A549 (cell line): ENCODE measurements at regions not wholly inside any gene's neighbourhood (a gene's known extent, or its start where the extent isn't known, plus 50 kb on each side); places are given as distances from the start of the nearest gene placed in this dataset.

Source experiments
- ATAC-seq, 2 experiments: fragments of 200-7000 bp in 1 of 2; fragments of >200 bp in 1 of 2; cut with Nextera tagmentation in 1 of 2; cut with Tn5 transposase in 1 of 2; 3 replicates each; pipeline versions ENCODE4 v1.8.0 to v1.9.1; 2018 to 2020; ENCODE audit warnings: mild to moderate bottlenecking in 1 of 2, moderate library complexity in 1 of 2
- CTCF ChIA-PET: fragments of 300-600 bp; sonication (Branson Sonifier 250); formaldehyde crosslinking; extraction: SDS; loops from one replicate; lab custom pipeline; 2021; ENCODE audit warnings: antibody characterized with exemption, inconsistent platforms; lab: Yijun Ruan, JAX
- POLR2A ChIA-PET: fragments of 350-600 bp; formaldehyde crosslinking; extraction: SDS; loops from one replicate; lab custom pipeline; 2021; ENCODE audit warnings: antibody characterized with exemption, inconsistent platforms; lab: Yijun Ruan, JAX
- DNase-seq, 2 experiments: peaks; one replicate each; pipeline versions ENCODE4 v3.0.0 to v3.0.0-alpha.2; 2011 to 2016; ENCODE audit warnings: low read depth in 1 of 2, low spot score in 1 of 2
- FAIRE-seq: peaks from 2 replicates; lab custom pipeline; 2011; peaks lifted over from hg19 to GRCh38; lab: Jason Lieb, UNC
- H3K27ac ChIP-seq, 2 experiments: fragments of >200 bp; sonication (Bioruptor Twin); formaldehyde crosslinking; 3 replicates each; pipeline ENCODE4 v1.5.1; 2016 to 2017
- H3K4me1 ChIP-seq: fragments of >200 bp; sonication (Bioruptor Twin); formaldehyde crosslinking; 3 replicates; pipeline ENCODE4 v1.6.1; 2016
- H3K4me2 ChIP-seq: fragments of >200 bp; sonication (Bioruptor Twin); formaldehyde crosslinking; 3 replicates; pipeline ENCODE4 v1.6.1; 2016
- H3K4me3 ChIP-seq: fragments of >200 bp; sonication (Bioruptor Twin); formaldehyde crosslinking; 3 replicates; pipeline ENCODE4 v1.5.1; 2016
- H3K9me3 ChIP-seq: fragments of >200 bp; sonication (Bioruptor Twin); formaldehyde crosslinking; 3 replicates; pipeline ENCODE4 v1.6.1; 2016
- EHF ChIP-seq: fragments of 250-450 bp; sonication (Bioruptor Pico); IDR thresholded peaks from 2 replicates; pipeline ENCODE4 v1.5.0; 2020; ENCODE audit warnings: mild to moderate bottlenecking
- ESRRA ChIP-seq: fragments of 150-350 bp; IDR thresholded peaks from 2 replicates; pipeline ENCODE4 v1.6.1; 2014; ENCODE audit warnings: mild to moderate bottlenecking, low read length, borderline replicate concordance
- FOSL2 ChIP-seq, 2 experiments: fragments of 450-650 bp in 1 of 2; fragments of >200 bp in 1 of 2; sonication (Bioruptor Twin) in 1 of 2; formaldehyde crosslinking; IDR thresholded peaks; 2 replicates each; pipeline versions ENCODE4 v1.5.0 to v1.6.1; 2016 to 2020; ENCODE audit warnings: mild to moderate bottlenecking in 1 of 2, moderate library complexity in 1 of 2
- HOXB13 ChIP-seq: fragments of 250-450 bp; sonication (Bioruptor Pico); IDR thresholded peaks from 2 replicates; pipeline ENCODE4 v1.5.0; 2020; ENCODE audit warnings: low read depth, mild to moderate bottlenecking, moderate library complexity
- HOXB5 ChIP-seq: fragments of 250-450 bp; sonication (Bioruptor Pico); IDR thresholded peaks from 2 replicates; pipeline ENCODE4 v1.5.0; 2020; ENCODE audit warnings: mild to moderate bottlenecking, moderate library complexity
- KDM1A ChIP-seq: fragments of 200-600 bp; sonication (generic); IDR thresholded peaks from 2 replicates; pipeline ENCODE4 v1.6.1; 2016; ENCODE audit warnings: low read depth, mild to moderate bottlenecking
- KDM5A ChIP-seq: fragments of 200-600 bp; sonication (generic); IDR thresholded peaks from 2 replicates; pipeline ENCODE4 v1.6.1; 2016; ENCODE audit warnings: antibody characterized with exemption, mild to moderate bottlenecking
- MAFK ChIP-seq: fragments of 450-650 bp; IDR thresholded peaks from 2 replicates; pipeline ENCODE4 v1.6.1; 2014; ENCODE audit not compliant: partially characterized antibody
- MAX ChIP-seq: IDR thresholded peaks from 2 replicates; pipeline ENCODE4 v1.6.1; 2012
- MAZ ChIP-seq: fragments of 150-350 bp; IDR thresholded peaks from 2 replicates; pipeline ENCODE4 v1.6.1; 2014; ENCODE audit warnings: antibody characterized with exemption, low read depth, low read length, borderline replicate concordance
- NFE2L2 ChIP-seq: fragments of 150-350 bp; conservative IDR thresholded peaks from 2 replicates; pipeline ENCODE4 v1.6.1; 2014; ENCODE audit warnings: low read length
- POLR2AphosphoS2 ChIP-seq: conservative IDR thresholded peaks from 2 replicates; pipeline ENCODE4 v1.6.1; 2012; ENCODE audit warnings: low read length, improper control_type of control experiment, inconsistent platforms
- RAD21 ChIP-seq, 2 experiments: fragments of >200 bp in 1 of 2; sonication (Bioruptor Twin) in 1 of 2; formaldehyde crosslinking in 1 of 2; IDR thresholded peaks in 1 of 2; conservative IDR thresholded peaks in 1 of 2; 2 replicates in 1 of 2; 3 replicates in 1 of 2; pipeline ENCODE4 v1.6.1; 2012 to 2018; ENCODE audit warnings: inconsistent platforms in 1 of 2
- RCOR1 ChIP-seq: fragments of 150-350 bp; IDR thresholded peaks from 2 replicates; pipeline ENCODE4 v1.6.1; 2014; ENCODE audit warnings: antibody characterized with exemption, low read length, low read depth
- SMC3 ChIP-seq: fragments of >200 bp; sonication (Bioruptor Twin); formaldehyde crosslinking; IDR thresholded peaks from 3 replicates; pipeline ENCODE4 v1.6.1; 2018; ENCODE audit warnings: inconsistent platforms
- TP53 ChIP-seq: fragments of 250-450 bp; sonication (Bioruptor Pico); IDR thresholded peaks from 2 replicates; pipeline ENCODE4 v1.5.0; 2021; ENCODE audit warnings: mild to moderate bottlenecking, moderate library complexity
- ZC3H11A ChIP-seq: fragments of 450-650 bp; IDR thresholded peaks from 2 replicates; pipeline ENCODE4 v1.6.1; 2014; ENCODE audit warnings: antibody characterized with exemption, mild to moderate bottlenecking
- WGBS: methylation state at CpG from one replicate; pipeline ENCODE4 v1.1.6; 2017; ENCODE audit errors: missing lambda C conversion rate; 5-methylcytosine and 5-hydroxymethylcytosine counted together
- TF ChIP-seq, protein P1 (sequence below): fragments of 200-600 bp; sonication (generic); IDR thresholded peaks from 2 replicates; pipeline ENCODE4 v1.6.1; 2016; ENCODE audit warnings: antibody characterized with exemption, mild to moderate bottlenecking, moderate library complexity

DNA sequence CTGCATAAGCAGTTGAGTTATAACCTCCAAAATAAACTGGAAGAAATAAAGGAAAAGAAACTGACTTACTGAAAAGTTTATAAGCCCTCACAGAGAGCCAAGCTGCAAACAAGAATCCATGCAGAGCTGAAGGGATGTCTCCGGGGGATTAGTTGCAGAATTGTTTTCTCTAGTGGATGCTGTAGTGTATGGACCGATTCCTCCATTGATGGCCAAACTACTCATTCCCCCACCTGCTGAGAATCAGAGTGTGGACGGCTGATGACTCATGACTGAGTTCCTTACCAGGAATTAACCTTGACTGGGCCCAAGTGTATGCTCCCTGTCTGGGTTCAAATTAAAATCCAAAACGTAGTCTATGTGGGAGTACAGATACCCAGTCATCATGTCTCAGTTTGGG, 93.9 kb upstream of the CDH8 start (continued):
- TF ChIP-seq, protein P1, sequence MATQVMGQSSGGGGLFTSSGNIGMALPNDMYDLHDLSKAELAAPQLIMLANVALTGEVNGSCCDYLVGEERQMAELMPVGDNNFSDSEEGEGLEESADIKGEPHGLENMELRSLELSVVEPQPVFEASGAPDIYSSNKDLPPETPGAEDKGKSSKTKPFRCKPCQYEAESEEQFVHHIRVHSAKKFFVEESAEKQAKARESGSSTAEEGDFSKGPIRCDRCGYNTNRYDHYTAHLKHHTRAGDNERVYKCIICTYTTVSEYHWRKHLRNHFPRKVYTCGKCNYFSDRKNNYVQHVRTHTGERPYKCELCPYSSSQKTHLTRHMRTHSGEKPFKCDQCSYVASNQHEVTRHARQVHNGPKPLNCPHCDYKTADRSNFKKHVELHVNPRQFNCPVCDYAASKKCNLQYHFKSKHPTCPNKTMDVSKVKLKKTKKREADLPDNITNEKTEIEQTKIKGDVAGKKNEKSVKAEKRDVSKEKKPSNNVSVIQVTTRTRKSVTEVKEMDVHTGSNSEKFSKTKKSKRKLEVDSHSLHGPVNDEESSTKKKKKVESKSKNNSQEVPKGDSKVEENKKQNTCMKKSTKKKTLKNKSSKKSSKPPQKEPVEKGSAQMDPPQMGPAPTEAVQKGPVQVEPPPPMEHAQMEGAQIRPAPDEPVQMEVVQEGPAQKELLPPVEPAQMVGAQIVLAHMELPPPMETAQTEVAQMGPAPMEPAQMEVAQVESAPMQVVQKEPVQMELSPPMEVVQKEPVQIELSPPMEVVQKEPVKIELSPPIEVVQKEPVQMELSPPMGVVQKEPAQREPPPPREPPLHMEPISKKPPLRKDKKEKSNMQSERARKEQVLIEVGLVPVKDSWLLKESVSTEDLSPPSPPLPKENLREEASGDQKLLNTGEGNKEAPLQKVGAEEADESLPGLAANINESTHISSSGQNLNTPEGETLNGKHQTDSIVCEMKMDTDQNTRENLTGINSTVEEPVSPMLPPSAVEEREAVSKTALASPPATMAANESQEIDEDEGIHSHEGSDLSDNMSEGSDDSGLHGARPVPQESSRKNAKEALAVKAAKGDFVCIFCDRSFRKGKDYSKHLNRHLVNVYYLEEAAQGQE, result no peak

- WGBS, result 0% methylated on average over 1 of the region's 1 CpG
- ChIA-PET POLR2A (no interaction called here), CTCF (no interaction called here)
- Histone ChIP-seq H3K4me2 (no peak overlapping the region), H3K4me1 (no peaks in the 10 kb centered on the region), H3K27ac (no peak overlapping the region), H3K9me3 (no peaks in the 10 kb centered on the region), H3K4me3 (no peak overlapping the region)
- no peak for TF ChIP-seq RCOR1
- TF ChIP-seq, protein P1, result no peak
- no peak for TF ChIP-seq MAZ
- no peak for TF ChIP-seq ESRRA
- TF ChIP-seq RAD21 (conservative IDR thresholded peaks at IDR 0.05 in 1 of 2, IDR thresholded peaks at IDR 0.05 in 1 of 2), result no peak
- no peak for TF ChIP-seq ZC3H11A
- no peak for TF ChIP-seq HOXB5 (CRISPR knock-in tag)
- no peak for TF ChIP-seq HOXB13
- no peak for TF ChIP-seq SMC3
- no peak for TF ChIP-seq MAFK
- TF ChIP-seq POLR2AphosphoS2, result no peak
- no peak for TF ChIP-seq MAX
- ATAC-seq (no peak), FAIRE-seq (no peak), DNase-seq (no peak)
Observed at GRCh38 chr16:62105244-62105643, 69.0 kb upstream of the CDH8 start.

- Histone ChIP-seq H3K4me1 (no peaks in the 10 kb centered on the region), H3K27ac (no peak overlapping the region), H3K4me3 (no peak overlapping the region), H3K4me2 (no peak overlapping the region), H3K9me3 (no peaks in the 10 kb centered on the region)
- WGBS, result 17% methylated on average over 1 of the region's 1 CpG
- no peak for TF ChIP-seq KDM5A
- TF ChIP-seq FOSL2 (IDR thresholded peaks at IDR 0.05), result no peak
- TF ChIP-seq FOSL2 (CRISPR knock-in tag; IDR thresholded peaks at IDR 0.05), result peak; percentile 25; the same call in 1 of the 2 replicates
- ATAC-seq (no peak), DNase-seq (no peak), FAIRE-seq (no peak)
- POLR2A ChIA-PET, result no interaction called here
- CTCF ChIA-PET, result no interaction called here
Observed at GRCh38 chr16:62102588-62102987, 66.3 kb upstream of the CDH8 start.

DNA sequence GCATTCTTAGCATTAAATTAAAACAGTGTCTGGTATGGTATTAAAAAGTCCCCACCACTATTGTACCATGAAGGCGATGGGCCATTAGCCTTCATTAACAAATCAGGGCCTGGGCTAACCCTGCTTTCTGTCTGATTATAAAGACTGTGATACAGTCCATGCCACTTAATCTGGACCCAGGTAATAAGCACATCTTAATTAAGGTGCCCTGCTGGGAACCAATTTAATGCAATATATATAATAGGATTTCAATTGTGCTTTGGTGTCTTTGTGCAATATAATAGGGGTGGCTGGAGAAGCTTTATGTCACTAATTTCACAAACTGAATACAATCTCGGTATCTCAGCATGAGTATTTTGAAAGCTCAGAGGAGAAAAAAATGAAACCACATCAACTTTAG, 64.4 kb upstream of the CDH8 start:
- TF ChIP-seq TP53 (CRISPR knock-in tag) (no peak), NFE2L2 (no peak), EHF (CRISPR knock-in tag) (no peak), KDM1A (no peak)
- Histone ChIP-seq H3K4me2 (no peak overlapping the region), H3K4me3 (no peak overlapping the region), H3K9me3 (no peaks in the 10 kb centered on the region), H3K4me1 (no peaks in the 10 kb centered on the region), H3K27ac (no peak overlapping the region)
- no peak for ATAC-seq
- CTCF ChIA-PET, result no interaction called here
- WGBS, result 0% methylated on average over 2 of the region's 2 CpGs
- no peak for DNase-seq
- POLR2A ChIA-PET, result no interaction called here
- no peak for FAIRE-seq
